Natural killer cell treated with Interleukin-12 subunit alpha and Interleukin-12 subunit beta and Interleukin-15 and Interleukin-18, amount 100 ng/mL, for 72 hours (primary cell): ENCODE measurements at regions not wholly inside any gene's neighbourhood (a gene's known extent, or its start where the extent isn't known, plus 50 kb on each side); places are given as distances from the start of the nearest gene placed in this dataset.
"Not testable (repeated sequence)": the region's sequence is repeated elsewhere in the genome, so short reads cannot be mapped to it uniquely, and the experiment has no call there.

ENCODE experiments used
- ATAC-seq, 2 donors: fragments of 150-1000 bp; cut with Tn5 transposase in 1 of 2; sonication (Bioruptor Pico), chemical (Tn5 transposase) in 1 of 2; 2 replicates each; pipeline ENCODE4 v1.10.0; 2021
- DNase-seq: peaks from one replicate; pipeline ENCODE4 v3.0.0; 2022; ENCODE audit warnings: low spot score
- H3K27ac Mint-ChIP-seq, 2 donors: 1 replicate in 1 of 2; 2 replicates in 1 of 2; pipeline ENCODE4 v1.8.0; 2022; ENCODE audit warnings: mixed read lengths in 2 of 2, mild to moderate bottlenecking in 1 of 2, moderate library complexity in 1 of 2
- H3K27me3 Mint-ChIP-seq, 2 donors: 1 replicate in 1 of 2; 2 replicates in 1 of 2; pipeline ENCODE4 v1.8.0; 2022; ENCODE audit warnings: mixed read lengths in 2 of 2
- H3K36me3 Mint-ChIP-seq: one replicate; pipeline ENCODE4 v1.8.0; 2022; ENCODE audit warnings: mixed read lengths
- H3K4me1 Mint-ChIP-seq, 2 donors: 1 replicate in 1 of 2; 2 replicates in 1 of 2; pipeline ENCODE4 v1.8.0; 2022; ENCODE audit warnings: low read depth in 2 of 2, mixed read lengths in 2 of 2, mild to moderate bottlenecking in 1 of 2
- H3K4me3 Mint-ChIP-seq: one replicate; pipeline ENCODE4 v1.8.0; 2022; ENCODE audit warnings: mixed read lengths
- H3K9me3 Mint-ChIP-seq: 2 replicates; pipeline ENCODE4 v1.8.0; 2022; ENCODE audit warnings: mixed read lengths

DNA sequence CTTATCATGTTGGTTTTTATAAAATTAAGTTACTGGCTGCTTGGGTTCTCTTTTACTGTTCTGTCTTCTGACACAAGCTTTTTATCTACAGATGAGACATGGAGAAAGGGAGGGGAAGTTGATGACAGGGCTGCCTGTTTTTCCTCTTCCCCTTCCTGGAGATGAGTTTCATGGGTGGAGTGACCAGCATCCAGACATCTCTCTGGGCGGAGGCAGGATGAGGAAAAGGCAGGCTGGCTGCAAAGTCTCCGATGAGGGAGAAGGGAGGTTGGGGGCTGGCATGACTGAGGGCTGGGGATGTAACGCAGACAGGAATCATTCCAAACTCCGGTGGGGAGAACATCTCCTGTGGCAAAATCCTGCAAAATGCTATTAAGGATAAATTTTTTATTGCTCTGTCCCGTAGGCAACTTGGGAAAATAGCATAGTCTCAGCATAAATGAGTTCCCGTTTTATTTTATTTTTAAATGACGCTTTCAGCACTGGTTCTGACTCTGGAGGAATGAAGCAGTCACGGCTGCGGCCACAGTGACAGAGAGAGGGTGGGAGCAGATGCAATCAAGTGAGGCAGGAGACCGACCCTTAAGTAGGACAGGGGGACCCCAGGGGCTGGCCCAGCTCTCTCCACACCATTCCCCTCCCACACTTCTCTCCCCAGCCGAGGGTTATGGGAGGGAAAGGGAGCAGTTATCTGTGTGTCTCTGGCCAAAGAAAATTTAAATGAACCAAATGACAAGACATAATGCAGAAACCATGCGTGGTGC lies 108.8 kb upstream of the PMEPA1 start:
- Mint-ChIP-seq H3K4me3 (no peak overlapping the region), H3K27me3 (peaks cover 16 to 27% of the 10 kb centered on the region in 2 donors), H3K36me3 (no peaks in the 10 kb centered on the region), H3K4me1 (no peaks in the 10 kb centered on the region), H3K9me3 (no peaks in the 10 kb centered on the region), H3K27ac (no peak overlapping the region)
- ATAC-seq (no peak), DNase-seq (no peak)

DNA sequence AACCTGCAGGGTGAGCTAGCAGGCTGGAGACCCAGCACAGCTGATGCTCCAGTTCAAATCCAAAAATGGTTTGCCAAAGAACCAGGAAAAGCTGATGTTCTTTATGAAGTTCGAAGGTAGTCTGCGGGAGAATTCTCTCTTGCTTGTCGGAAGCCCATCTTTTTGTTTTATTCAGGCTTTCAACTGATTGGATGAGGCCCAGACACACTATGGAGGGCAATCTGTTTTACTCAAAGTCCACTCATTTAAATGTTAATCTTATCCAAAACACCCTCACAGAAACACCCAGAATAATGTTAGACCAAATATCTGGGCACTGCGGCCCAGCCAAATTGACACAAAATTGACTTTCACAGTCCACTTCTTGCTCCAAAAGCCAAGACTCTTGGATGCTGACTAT lies 105.6 kb upstream of the PMEPA1 start:
- no peak overlapping the region for H3K27ac Mint-ChIP-seq
- no peaks in the 10 kb centered on the region for H3K36me3 Mint-ChIP-seq
- no peaks in the 10 kb centered on the region for H3K9me3 Mint-ChIP-seq
- no peak for DNase-seq
- H3K4me3 Mint-ChIP-seq: no peak overlapping the region
- H3K27me3 Mint-ChIP-seq: peaks cover 7 to 21% of the 10 kb centered on the region in 2 donors
- no peaks in the 10 kb centered on the region for H3K4me1 Mint-ChIP-seq
- ATAC-seq: no peak

DNA sequence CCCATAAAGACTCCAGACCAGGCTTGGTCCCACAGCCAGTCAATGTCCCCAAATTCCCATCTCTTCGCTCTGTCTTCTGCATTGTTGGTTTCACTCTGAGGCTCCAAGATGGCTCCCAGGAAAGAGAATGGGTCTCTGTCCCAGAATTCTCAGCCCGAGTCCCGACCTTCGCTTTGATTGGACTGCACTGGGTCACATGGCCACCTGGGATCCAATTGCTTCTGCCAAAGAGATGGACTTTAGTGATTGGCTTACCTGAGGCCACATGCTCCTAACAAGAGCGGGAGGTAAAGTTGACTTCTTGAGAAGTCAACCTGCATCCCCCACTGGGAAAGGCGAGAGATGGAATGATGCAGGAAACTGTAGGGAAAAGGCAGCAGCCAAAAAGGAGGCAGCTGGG lies 104.7 kb upstream of the PMEPA1 start:
- Mint-ChIP-seq H3K4me1 (no peaks in the 10 kb centered on the region), H3K27me3 (peaks cover 7 to 21% of the 10 kb centered on the region in 2 donors), H3K27ac (no peak overlapping the region), H3K36me3 (no peaks in the 10 kb centered on the region), H3K9me3 (no peaks in the 10 kb centered on the region), H3K4me3 (no peak overlapping the region)
- ATAC-seq: no peak
- DNase-seq: no peak

DNA sequence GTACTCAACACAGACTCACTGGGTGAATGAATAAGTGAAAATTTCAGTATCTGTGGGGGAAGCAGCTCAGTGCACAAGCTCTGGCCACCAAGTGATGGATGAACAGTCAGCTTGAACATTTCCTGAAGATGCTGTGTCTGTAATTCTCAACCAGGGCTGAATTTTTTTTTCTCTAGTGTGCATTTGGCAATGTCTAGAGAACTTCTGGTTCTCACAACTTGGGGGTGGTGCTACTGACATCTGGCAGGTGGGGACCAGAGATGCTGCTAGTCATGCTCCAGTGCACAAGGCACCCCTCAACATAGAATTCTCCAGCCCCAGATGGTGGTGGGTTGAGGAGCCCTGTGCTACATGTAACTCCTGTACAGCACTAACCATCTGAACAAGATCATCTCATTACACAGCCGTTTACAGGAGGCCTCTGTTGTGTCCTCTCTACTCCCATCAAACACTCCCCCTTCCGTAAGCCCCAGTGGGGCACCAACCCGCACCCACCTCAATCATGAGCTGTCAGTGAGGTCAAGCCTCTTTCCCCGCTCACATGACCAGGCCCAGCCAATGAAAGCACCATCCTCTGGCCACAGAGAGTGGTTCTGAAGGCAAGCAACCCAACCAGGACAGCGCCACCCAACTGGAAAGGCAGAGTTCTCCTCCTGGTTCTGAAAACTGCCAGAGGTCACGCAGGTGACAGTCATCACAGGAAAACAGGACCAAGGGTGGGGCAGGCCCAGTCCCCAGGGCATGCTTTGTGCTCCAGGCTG lies 103.9 kb upstream of the PMEPA1 start:
- Mint-ChIP-seq H3K36me3 (no peaks in the 10 kb centered on the region), H3K27ac (no peak overlapping the region), H3K9me3 (no peaks in the 10 kb centered on the region), H3K4me3 (no peak overlapping the region), H3K4me1 (no peaks in the 10 kb centered on the region), H3K27me3 (peaks cover 7 to 16% of the 10 kb centered on the region in 2 donors)
- DNase-seq: no peak
- ATAC-seq: no peak

DNA sequence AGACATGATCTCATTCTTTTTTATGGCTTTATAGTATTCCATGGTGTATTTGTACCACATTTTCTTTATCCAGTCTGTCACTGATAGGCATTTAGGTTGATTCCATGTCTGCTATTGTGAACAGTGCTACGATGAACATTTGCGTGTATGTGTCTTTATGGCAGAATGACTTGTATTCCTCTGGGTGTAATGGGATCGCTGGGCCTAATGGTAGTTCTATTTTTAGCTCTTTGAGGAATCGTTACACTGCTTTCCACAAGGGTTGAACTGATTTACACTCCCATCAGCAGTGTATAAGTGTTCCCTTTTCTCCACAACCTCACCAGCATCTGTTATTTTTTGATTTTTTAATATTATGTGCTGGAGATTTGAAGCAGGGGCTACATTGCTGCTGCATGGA lies 102.8 kb upstream of the PMEPA1 start:
- not testable (repeated sequence) for DNase-seq, ATAC-seq, H3K9me3 Mint-ChIP-seq, H3K4me3 Mint-ChIP-seq, H3K27me3 Mint-ChIP-seq, H3K27ac Mint-ChIP-seq, H3K4me1 Mint-ChIP-seq, H3K36me3 Mint-ChIP-seq

DNA sequence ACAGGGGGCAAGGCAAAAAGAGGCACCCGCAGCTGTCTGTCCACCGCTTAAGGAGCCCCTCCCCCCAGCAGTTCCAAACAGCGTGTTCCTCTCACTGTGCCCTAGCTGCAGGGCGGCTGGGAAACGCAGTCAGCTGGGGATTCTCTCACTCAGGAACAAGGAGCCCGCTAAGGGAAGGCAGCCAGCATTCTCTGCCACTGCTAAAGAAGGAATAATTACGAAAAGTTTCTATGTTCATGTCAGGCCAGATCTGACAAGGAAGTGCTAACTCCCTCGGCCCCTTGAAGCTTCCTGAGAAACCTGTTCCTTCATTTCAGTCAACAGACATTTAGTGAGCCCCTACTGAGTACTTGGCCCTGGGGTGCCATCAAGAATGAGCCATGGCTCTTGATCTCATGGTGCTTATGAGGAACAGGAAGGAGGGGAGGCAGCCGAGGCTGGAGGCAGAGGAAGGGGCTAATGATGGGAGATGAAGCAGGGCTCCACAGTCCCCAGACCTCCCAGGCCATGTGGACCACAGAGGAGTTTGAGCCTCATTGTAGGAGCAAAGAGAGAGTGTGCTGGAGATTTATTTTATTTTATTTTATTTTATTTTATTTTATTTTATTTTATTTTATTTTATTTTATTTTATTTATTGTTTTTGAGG lies 101.7 kb upstream of the PMEPA1 start:
- ATAC-seq: no peak
- no peak overlapping the region for H3K4me3 Mint-ChIP-seq
- no peaks in the 10 kb centered on the region for H3K4me1 Mint-ChIP-seq
- DNase-seq: no peak
- peaks cover 8 to 9% of the 10 kb centered on the region in 2 donors for H3K27me3 Mint-ChIP-seq
- H3K9me3 Mint-ChIP-seq: no peaks in the 10 kb centered on the region
- no peaks in the 10 kb centered on the region for H3K36me3 Mint-ChIP-seq
- no peak overlapping the region for H3K27ac Mint-ChIP-seq

DNA sequence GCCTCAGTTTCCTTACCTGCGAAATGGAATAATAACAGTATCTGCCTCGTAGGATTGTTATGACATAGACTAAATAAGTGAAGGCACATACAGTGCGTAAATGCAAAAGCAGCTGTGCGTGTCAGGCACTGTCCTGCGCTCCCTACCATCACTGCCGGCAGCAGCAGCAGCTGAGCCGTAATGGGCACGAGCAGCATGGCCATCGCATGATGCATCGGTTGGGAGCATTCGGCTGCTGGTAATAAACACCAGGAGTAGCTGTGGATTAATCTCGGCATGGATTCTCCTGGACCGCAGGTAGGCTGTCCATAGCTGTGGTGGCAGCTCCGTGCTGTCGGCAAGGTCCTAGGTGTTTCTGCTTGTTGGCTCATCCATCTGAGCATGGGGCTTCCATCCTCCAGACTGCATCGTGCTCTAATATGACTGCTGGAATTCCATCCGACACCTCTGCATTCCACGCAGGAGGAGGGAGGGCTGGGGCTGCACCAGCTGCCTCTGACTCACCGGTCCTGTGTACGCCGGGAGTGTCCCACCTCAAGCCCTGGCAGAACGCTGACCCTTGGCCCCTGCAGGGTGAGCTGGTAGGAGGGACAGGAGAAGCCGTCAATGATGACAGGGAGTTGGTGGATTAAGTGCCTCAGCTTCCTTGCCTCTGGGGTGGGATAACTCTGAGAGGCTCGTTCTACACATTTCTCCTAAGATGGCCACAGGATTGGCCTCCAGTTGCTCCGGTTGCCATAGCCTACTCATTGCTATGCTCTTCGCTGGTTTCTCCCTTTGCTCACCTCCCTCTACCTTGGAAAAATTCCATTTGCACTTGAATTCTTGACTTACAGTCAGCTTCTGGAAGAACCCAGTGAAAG lies 100.9 kb upstream of the PMEPA1 start:
- no peaks in the 10 kb centered on the region for H3K9me3 Mint-ChIP-seq
- H3K27me3 Mint-ChIP-seq: peaks cover 8 to 10% of the 10 kb centered on the region in 2 donors
- H3K27ac Mint-ChIP-seq: no peak overlapping the region
- no peak for DNase-seq
- no peak overlapping the region for H3K4me3 Mint-ChIP-seq
- H3K4me1 Mint-ChIP-seq: no peaks in the 10 kb centered on the region
- ATAC-seq: no peak
- no peaks in the 10 kb centered on the region for H3K36me3 Mint-ChIP-seq

DNA sequence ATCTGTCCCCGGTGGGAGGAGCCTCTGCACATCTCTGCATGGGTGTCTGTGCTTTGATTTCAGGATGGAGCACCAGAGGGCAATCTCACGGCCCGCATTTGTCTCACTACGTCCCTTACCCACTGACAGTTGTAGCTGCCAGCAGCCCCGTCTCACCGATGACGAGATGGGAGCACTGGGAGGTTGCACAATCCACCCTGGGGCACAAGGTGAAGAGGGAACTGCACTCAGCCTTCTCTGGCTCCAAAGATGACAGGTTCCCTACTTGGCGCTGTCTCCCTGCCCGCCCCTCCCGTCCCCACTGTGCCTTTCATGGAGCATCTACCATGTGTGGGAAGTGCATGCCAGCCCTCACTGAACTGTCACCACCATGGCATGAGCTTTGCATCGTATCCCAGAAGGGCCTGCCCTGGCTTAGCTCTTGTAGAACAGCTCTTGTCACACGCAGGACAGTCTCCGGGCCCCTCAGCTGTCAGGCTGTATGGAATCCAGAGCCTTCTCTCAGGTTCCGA lies 99.9 kb upstream of the PMEPA1 start:
- Mint-ChIP-seq H3K36me3 (no peaks in the 10 kb centered on the region), H3K4me1 (no peaks in the 10 kb centered on the region), H3K27me3 (peaks cover 4 to 14% of the 10 kb centered on the region in 2 donors), H3K27ac (no peak overlapping the region), H3K4me3 (no peak overlapping the region), H3K9me3 (no peaks in the 10 kb centered on the region)
- ATAC-seq (no peak), DNase-seq (no peak)

DNA sequence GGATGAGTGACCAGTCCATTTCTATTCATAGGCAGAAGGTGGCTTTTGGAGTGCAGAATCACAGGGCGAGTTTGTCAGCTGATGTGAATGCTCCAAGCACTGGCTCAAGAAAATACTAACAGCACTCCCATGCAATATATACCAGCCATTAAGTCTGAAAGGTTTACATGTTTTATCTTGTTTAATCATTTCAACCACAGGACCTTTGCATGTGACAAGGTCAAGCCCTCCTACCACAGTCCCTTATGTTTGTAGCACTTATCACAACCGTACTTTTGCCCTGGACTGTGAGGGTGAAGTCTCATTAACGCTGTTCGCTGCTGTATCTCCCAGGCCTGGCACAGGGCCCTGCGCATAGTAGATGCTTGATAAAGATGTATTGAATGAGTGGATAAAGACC lies 99.3 kb upstream of the PMEPA1 start:
- H3K4me3 Mint-ChIP-seq: no peak overlapping the region
- H3K9me3 Mint-ChIP-seq: no peaks in the 10 kb centered on the region
- H3K36me3 Mint-ChIP-seq: no peaks in the 10 kb centered on the region
- H3K27me3 Mint-ChIP-seq: peaks cover 0 to 12% of the 10 kb centered on the region in 2 donors
- H3K4me1 Mint-ChIP-seq: no peaks in the 10 kb centered on the region
- no peak for DNase-seq
- ATAC-seq: no peak
- H3K27ac Mint-ChIP-seq: no peak overlapping the region

DNA sequence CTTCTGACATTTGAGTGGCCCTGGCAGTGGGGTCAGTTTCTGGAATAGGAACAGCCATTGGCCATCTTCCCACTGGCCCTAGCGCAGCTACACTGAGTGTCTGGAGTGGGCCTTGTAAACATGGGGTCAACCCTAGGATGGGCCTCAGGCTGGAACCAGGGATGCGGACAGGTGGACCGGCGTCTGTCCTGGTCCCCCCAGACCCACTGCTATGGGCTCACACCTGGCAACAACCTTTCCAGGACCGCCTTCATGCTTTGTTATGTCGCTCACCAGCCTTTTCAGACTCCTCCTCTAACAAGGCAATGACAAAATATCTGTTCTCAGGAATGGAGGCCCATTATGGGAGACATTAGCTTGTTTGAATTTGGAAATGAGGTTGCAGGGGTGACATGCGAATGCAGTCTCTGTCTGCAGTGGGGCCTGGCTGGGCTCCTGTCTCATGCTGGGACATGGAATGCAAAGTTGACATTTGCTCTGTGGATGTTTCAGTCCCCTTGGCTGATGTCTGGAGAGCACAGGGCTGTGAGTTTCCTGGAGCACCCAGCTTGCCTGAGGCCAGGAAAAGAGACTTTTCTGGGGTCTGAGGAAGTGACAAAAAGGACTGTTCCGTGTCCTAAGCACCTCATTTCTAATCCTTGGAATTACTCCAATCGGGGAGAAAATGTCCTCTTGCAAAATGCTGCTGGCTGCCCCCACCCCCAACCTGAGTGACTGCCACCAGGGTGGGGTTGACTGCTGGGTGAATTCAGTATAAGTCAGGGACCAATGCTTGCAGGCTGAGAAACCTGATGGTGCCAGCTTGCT lies 98.7 kb upstream of the PMEPA1 start:
- no peak for DNase-seq
- no peaks in the 10 kb centered on the region for H3K9me3 Mint-ChIP-seq

DNA sequence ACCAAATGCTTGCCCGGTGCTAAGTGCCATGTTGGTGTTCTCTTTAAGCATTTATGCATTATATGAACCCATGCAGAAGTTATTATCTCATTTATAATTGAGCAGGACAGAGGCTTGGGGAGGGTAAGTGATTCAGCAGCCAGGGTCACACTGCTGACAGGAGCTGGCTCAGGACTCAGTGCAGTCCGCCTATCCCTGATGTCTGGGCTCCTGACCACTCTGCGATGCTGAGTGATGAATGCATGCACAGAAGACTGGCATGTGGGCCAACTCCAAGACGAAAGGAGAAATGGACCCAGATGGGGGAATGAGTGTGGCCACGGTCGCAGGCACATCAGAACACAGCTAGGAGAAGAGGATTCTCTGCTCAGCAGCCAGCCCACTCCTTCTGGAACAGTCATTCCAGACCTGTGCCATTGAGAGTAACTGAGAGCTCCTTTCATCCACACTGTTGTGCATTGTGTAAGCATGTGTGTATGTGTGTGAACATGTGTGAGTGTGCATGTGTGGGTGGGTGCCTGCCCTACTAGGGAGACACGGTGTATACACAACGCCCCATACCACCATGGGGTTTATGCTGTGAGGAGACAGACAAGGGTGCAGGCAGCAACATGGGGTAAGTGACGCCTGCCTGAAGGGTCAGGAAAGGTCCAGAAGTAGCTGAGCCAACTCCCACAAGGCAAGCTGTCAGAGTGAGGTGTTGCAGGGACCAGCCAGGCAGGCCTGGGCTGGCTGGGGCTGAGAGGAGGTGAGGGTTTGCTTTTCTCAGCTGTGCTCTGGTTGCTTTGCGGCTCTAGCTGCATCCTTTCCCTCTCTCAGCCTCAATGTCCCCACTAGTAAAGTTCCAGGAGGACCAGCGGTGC lies 97.8 kb upstream of the PMEPA1 start:
- Mint-ChIP-seq H3K4me3 (no peak overlapping the region), H3K27ac (no peak overlapping the region), H3K4me1 (no peaks in the 10 kb centered on the region), H3K27me3 (peaks cover 0 to 12% of the 10 kb centered on the region in 2 donors), H3K9me3 (no peaks in the 10 kb centered on the region), H3K36me3 (no peaks in the 10 kb centered on the region)
- DNase-seq: no peak
- peak in 1 of 2 donors; percentile 20 for ATAC-seq

More for the DNA sequence above, 98.7 kb upstream of the PMEPA1 start:
- Mint-ChIP-seq H3K4me3 (no peak overlapping the region), H3K27me3 (peaks cover 0 to 12% of the 10 kb centered on the region in 2 donors), H3K4me1 (no peaks in the 10 kb centered on the region), H3K27ac (no peak overlapping the region), H3K36me3 (no peaks in the 10 kb centered on the region)
- ATAC-seq: no peak

DNA sequence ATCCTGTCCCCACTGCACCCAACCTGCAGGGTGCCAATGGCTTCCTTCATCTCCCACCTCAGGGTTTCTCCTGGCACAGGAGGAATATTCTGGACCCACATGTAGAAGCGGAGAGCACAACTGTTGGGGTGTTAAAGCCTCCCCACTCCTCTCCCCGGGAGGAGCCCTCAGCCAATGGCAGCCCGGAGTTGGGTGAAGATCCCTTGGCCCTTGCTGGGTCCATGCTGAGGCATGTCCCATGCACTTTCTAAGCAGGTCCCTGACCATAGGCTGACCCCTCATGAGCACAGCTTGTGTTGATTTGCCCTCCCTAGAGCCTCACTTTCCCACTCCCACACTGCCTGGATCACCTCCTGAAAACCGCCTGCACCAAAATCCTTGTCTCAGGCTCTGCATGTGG lies 97.2 kb upstream of the PMEPA1 start:
- Mint-ChIP-seq H3K4me3 (no peak overlapping the region), H3K36me3 (no peaks in the 10 kb centered on the region), H3K4me1 (no peaks in the 10 kb centered on the region), H3K9me3 (no peaks in the 10 kb centered on the region), H3K27me3 (peaks cover 0 to 12% of the 10 kb centered on the region in 2 donors), H3K27ac (no peak overlapping the region)
- DNase-seq: no peak
- ATAC-seq: no peak
